Stimulated activated CD4-positive, alpha-beta T cell treated with anti-CD3 and anti-CD28 coated beads, Interleukin-1b, Interleukin-23, amount 100 ng/mL, for 48 hours (primary cell): ENCODE measurements at regions not wholly inside any gene's neighbourhood (a gene's known extent, or its start where the extent isn't known, plus 50 kb on each side); places are given as distances from the start of the nearest gene placed in this dataset.
"Not testable (repeated sequence)": the region's sequence is repeated elsewhere in the genome, so short reads cannot be mapped to it uniquely, and the experiment has no call there.

Source experiments
- DNase-seq: peaks from one replicate; pipeline ENCODE4 v3.0.0-alpha.2; 2020

- no peak for DNase-seq
Observed at GRCh38 chr20:24842274-24842917, 106.7 kb upstream of the CST7 start.

DNA sequence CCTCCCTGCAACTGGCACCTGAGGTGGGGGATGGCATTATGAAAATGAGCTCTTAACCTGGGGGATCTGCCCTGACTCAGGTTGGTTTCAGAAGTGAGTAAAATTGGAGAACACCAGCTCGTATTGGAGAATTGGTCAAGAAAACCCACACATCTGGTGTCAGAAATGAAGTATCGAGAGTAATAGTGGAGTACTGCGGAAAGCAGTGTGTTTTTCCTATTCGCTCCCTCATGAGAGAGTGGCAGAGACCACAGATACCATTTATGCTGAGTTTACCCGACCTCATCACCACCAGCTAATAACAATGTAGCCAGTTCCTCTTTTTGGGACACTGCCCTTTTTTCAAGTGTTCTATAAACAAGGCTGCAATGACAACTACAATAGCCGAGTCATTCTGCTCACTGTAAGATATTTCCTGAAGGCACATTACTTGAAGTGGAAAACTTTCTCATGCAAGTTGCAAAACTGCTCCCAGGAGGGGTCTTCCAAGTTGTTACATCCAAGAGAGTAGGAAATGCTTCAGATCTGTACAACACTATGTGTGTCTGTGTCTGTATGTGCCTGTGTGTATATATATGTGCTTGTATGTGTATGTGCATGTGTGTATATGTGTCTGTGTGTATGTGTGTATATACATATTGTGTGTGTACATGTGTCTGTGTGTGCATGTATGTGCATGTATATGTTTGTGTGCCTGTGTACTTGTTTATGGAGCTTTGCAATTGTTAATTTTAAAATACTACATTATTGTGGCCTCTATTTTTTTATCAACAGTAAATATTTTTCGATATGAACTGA is 106.0 kb upstream of the CST7 start:
- no peak for DNase-seq

DNA sequence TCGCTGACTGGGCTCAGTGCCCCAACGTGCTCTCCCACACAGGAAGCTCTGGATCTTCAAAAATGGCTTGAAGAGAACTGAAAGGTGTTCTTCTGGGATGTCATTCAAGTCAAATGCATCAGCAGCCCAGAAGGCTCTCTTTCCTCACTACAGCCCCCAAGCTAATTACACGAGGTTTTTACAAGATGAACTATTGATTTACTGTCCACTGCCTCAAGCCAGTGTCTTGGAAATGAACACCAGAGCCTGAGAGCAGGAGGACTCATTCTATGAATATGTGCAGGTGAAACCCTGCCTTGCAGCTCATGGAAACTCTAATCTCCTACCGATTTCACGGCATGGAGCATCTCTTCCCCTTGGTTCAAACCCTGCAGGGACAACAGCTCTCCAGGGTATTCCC is 98.9 kb upstream of the CST7 start:
- no peak for DNase-seq

DNA sequence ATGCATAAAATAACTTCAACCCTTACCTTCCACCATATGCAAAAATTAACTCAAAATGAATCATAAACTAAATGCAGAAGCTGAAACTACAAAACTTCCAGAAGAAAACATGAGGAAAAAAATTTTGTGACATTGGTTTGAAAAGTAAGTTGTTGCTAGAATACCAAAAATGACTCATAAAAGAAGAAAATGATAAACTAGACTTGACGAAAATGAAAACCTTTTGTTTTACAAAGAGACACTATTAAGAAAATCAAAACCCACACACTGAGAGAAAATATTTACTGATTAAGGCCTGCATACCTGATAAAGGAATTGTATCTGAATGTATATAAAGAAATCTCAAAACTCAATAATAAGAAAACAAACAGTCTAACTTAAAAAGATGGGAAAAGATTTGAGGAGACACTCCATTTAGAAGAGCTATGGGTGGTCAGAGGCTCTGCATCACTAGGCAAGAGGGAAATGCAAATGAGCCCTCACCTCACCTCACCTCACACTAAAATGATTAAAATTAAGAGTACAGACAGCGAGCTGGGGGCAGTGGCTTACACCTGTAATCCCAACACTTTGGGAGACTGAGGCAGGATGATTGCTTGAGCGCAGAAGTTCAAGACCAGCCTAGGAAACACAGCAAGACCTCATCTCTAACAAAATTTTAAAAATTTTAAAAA is 97.6 kb upstream of the CST7 start:
- no peak for DNase-seq

GRCh38 chr20:24853916-24854315 is 95.2 kb upstream of the CST7 start:
- no peak for DNase-seq

DNA sequence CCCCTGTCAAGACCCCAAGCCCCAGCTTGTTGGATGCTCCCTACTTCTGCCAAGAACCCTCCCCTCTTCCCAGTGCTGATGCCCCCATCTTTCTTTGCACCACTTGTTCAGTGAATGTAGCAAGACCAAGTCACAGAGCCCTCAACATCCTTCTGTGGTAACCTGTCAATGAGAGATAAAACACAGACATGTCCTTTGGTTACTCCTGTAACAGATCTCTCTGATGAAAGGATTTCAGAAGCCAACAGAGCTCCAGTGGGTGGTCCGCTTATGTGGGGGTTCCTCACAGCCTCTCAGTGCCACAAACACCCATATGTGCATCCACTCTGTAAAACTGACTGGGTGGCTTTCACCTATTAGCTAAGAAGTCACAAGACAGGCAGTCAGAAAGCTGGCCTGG is 93.2 kb upstream of the CST7 start:
- no peak for DNase-seq

- not testable (repeated sequence) for DNase-seq
Observed at GRCh38 chr20:24858500-24858899, 90.6 kb upstream of the CST7 start.

GRCh38 chr20:24859539-24859938 is 89.5 kb upstream of the CST7 start:
- DNase-seq, result no peak

GRCh38 chr20:24862186-24862585 is 86.9 kb upstream of the CST7 start:
- no peak for DNase-seq

DNA sequence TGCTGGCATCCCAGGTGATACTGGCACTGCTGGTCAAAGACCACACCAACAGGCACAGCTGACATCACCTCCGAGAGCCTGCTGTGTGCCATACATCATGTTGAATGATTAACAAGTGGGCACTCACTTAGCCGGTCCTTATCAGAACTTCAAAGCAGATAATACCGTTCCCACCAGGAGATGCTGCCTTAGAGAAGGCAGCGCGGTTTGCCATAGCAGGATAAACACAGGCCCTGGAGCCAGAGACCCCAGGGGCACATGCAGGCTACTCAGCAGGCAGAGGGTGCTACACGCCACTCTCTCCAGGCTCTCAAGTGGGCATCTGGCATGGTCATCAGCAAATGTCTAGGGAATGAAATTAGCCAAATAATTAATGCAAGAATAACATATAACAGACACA is 86.5 kb upstream of the CST7 start:
- DNase-seq, result no peak

DNA sequence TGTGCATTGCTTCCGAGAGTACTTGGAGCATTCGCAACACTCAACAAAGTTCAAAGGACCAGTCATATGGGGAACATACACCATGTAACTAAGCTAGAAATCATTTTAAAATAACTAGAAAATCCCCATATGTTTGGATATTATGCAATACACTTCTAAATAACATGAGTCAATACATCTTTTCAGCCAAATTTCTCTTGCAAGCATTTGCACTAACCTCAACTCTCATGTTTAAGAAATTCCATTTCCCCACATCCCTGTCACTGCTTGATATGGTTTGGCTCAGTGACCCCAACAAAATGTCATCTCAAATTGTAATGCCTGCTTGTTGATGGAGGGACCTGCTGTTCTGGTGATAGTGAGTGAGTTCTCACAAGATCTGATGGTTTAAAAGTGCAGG is 85.7 kb upstream of the CST7 start:
- no peak for DNase-seq

DNA sequence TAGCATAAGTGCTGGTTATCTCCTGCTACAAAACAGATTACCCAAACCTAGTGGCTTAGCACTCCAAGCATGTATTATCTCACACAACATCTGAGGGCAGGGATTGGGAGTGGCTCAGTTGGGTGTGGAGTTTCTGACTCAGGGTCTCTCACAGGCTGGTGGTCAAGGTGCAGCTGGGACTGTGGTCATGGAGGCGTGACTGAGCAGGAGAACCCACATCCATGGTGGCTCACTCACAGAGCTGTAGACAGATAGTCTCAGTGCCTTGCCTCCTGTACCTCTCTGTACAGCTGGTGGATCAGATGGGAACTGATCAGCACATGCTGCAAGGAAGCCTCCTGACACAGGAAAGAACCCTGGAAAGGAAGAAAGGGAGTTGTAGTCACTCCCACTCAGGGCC is 83.1 kb upstream of the CST7 start:
- no peak for DNase-seq

GRCh38 chr20:24866742-24867141 is 82.3 kb upstream of the CST7 start:
- DNase-seq, result no peak

GRCh38 chr20:24867556-24867955 is 81.5 kb upstream of the CST7 start:
- no peak for DNase-seq

GRCh38 chr20:24868396-24868927 is 80.6 kb upstream of the CST7 start:
- no peak for DNase-seq

GRCh38 chr20:24868959-24869358 is 80.1 kb upstream of the CST7 start:
- no peak for DNase-seq

DNA sequence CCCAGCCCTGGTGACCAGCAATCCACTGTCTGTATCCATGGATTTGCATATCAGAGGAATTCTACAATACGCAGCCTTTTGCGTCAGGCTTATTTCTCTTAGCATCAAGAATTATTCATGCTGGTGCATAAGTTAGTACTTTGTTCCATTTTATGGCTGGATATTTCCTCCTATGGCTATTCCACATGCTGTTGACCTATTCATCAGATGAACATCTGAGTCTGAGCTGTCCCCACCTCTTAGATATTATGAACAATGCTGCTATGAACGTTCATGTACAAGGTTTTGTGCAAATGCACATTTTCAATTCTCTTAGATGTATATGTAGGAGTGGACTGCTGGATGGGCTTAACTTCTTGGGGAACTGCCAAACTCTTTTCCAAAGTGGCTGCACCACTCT is 79.0 kb upstream of the CST7 start:
- no peak for DNase-seq

- DNase-seq, result no peak
Observed at GRCh38 chr20:24870881-24871280, 78.2 kb upstream of the CST7 start.

DNA sequence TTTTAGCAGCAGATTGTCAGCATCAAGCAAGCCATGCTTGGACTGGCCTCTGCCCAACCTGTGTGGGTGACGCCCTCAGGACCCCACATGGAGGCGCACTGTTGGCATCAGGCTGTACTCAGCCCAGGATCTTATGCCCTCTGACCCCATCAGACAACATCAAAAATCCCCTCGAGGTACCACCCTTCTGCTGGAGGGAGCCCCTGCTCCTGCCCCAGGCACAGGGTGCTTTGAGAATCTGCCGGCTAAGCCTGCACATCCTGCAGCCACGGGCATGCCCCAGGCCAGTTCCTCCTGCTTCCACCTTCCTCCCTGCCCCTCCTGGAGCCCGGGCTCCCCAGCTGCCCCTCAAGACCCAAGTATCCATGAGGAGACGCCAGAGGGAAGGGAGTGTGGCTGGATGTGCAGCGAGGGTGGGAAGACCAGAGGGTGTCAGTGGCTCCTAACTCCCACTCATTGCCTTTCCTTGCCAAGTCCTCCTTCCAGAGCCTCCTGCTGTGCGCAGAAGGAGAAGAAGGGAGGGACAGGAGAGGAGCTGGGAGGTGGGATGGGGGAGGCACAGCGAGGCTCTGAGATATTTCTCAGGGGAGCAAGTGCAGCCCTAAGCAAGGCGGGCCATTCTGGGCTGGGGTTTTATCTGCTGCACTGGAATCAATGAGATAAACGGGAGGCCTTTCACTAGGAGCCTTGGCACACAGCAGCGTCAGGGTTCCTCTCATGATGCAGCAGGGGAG is 77.4 kb upstream of the CST7 start:
- DNase-seq, result no peak

GRCh38 chr20:24872291-24873024 is 76.6 kb upstream of the CST7 start:
- no peak for DNase-seq

DNA sequence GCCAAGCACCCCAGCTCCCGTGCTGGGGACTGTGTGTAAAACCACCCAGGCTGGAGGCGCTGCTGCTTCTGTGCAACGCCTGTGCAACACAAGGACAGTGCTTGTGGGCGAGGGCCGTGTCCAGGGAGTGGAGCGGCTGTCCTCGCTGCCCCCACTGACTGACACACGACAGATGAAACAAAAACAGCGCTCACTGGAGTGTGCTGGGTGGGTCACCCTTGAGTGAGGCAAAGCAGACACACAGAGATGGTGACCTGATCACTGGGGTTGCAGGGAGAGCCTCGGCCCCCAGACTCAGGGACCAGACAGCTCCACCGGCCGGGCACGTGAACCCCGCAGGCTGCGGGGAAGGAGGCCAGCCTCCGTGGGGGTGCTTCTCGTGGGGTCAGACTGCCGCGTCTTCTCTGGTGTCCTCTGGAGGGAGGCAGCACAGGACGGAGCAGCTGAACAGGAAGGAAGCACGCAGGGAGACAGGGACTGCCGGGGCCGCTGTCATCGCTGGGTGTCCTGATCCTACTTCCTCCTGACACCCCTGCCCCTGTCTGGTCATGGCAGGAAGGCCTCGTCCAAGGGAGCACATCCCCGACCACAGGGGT is 75.9 kb upstream of the CST7 start:
- DNase-seq, result no peak

- DNase-seq, result no peak
Observed at GRCh38 chr20:24875078-24875477, 74.0 kb upstream of the CST7 start.
